ENCODE measurements at regions not wholly inside any gene's neighbourhood (a gene's known extent, or its start where the extent isn't known, plus 50 kb on each side); places are given as distances from the start of the nearest gene placed in this dataset.

DNA sequence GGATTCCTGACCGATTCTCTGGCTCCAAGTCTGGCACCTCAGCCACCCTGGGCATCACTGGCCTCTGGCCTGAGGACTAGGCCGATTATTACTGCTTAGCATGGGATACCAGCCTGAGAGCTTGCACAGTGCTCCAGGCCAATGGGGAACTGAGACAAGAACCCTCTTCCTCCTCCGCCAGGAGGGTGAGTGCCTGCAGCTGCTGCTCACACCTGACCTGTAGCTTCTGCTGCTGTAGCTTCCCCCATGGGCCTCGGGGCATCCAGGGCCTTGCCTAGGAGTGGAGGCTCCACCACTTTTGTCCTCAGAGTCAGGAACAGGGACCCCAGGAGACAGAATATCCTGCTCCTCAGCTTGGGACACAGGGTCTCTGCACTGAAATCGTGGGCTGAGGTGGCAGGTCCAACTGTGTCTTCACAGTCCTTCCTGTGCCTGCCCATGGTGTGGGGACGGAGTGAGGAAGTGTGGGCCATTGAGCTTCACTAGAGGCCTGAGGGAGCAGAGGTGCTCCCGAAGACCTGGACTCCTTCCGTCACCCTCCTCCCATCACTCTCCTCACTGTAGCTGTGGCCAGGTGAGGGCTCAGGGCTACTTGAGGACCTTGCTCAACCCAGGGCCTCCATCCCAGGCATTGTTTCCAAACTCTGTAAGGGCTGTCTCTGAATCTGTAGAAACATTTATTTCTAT, 103.8 kb downstream of the ZNF280B start:
- H3K4me1 Mint-ChIP-seq (ENCODE audit: low read depth) = no peaks in the 10 kb centered on the region
- no peak overlapping the region for H3K4me3 Mint-ChIP-seq
- H3K27me3 Mint-ChIP-seq = peaks cover 2% of the 10 kb centered on the region
- H3K27ac Mint-ChIP-seq = no peak overlapping the region
- H3K9me3 Mint-ChIP-seq (ENCODE audit: low read depth) = no peaks in the 10 kb centered on the region
- H3K36me3 Mint-ChIP-seq = no peaks in the 10 kb centered on the region

DNA sequence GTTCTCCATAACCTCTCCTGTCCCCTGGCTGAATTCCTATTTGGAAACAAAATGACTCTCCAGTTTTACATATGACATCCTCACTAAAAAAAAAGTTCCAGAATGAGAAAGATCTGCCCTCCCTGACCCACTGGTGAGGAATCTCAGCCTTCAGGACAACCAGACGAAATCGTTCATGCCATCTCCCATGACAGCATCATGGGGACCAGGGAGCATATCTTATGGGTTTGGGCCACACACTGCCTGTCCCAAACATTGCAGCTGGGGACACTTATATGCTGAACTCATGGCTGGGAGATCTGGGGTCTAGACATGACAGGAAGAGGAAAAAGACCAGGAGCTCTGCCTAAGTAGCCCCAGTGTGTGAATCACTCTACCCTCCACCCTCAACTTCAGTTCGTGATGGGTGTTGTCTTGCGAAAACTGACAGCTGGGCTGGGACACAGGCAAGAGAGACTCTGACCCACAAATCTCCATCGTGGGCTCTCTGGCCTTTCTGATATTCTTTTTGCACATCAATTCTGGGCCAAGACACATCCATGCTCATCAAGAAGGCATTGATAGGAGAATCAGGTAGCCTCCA, 102.0 kb downstream of the ZNF280B start:
- H3K9me3 Mint-ChIP-seq (ENCODE audit: low read depth) = no peaks in the 10 kb centered on the region
- no peaks in the 10 kb centered on the region for H3K36me3 Mint-ChIP-seq
- H3K27ac Mint-ChIP-seq = no peak overlapping the region
- no peaks in the 10 kb centered on the region for H3K4me1 Mint-ChIP-seq (ENCODE audit: low read depth)
- no peak overlapping the region for H3K4me3 Mint-ChIP-seq
- H3K27me3 Mint-ChIP-seq = peaks cover 2% of the 10 kb centered on the region

DNA sequence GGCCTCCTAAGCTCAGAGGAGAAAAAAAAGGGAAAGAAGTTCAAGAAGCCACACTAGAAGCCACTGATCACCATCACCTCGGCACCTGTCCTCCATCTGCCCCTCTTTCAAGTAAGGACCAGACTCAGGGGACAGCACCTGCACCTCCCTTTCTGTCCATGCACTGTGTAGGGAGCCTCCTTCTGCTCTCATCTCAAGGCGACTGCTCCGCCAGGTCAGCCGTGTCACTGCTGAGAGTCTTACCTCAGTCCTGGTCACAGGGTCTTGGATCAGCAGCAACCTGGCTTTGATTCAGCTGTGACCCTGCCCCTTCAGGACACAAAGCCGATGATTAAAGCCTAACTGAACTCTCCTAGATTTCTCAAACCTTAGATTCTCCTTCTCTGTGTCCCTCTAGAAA, 101.5 kb downstream of the ZNF280B start:
- Mint-ChIP-seq H3K4me1 (ENCODE audit: low read depth) (no peaks in the 10 kb centered on the region), H3K4me3 (no peak overlapping the region), H3K9me3 (ENCODE audit: low read depth) (no peaks in the 10 kb centered on the region), H3K27me3 (peaks cover 2% of the 10 kb centered on the region), H3K27ac (no peak overlapping the region), H3K36me3 (no peaks in the 10 kb centered on the region)

DNA sequence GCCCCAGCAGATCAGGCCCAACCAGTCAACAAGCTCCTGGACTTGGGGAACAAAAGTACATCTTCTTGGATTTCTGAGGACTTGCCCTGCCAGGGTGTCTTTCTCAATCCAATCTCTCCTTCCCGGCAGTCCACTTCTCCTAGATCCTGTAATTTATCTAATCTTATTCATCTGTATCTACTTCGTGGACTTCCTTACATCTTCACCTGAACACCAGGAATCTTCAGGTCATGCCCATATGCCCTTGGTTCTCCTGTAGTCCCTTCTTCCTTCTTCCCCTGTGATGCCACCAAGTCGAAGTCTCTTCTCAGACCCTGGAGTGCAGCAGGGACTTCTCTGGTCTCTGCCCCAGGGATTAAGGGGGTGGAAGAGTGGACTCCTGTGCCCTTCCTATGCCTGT, 100.3 kb downstream of the ZNF280B start:
- no peak overlapping the region for H3K27ac Mint-ChIP-seq
- H3K36me3 Mint-ChIP-seq = no peaks in the 10 kb centered on the region
- H3K9me3 Mint-ChIP-seq (ENCODE audit: low read depth) = no peaks in the 10 kb centered on the region
- H3K4me3 Mint-ChIP-seq = no peak overlapping the region
- H3K27me3 Mint-ChIP-seq = peaks cover 5% of the 10 kb centered on the region
- no peaks in the 10 kb centered on the region for H3K4me1 Mint-ChIP-seq (ENCODE audit: low read depth)

DNA sequence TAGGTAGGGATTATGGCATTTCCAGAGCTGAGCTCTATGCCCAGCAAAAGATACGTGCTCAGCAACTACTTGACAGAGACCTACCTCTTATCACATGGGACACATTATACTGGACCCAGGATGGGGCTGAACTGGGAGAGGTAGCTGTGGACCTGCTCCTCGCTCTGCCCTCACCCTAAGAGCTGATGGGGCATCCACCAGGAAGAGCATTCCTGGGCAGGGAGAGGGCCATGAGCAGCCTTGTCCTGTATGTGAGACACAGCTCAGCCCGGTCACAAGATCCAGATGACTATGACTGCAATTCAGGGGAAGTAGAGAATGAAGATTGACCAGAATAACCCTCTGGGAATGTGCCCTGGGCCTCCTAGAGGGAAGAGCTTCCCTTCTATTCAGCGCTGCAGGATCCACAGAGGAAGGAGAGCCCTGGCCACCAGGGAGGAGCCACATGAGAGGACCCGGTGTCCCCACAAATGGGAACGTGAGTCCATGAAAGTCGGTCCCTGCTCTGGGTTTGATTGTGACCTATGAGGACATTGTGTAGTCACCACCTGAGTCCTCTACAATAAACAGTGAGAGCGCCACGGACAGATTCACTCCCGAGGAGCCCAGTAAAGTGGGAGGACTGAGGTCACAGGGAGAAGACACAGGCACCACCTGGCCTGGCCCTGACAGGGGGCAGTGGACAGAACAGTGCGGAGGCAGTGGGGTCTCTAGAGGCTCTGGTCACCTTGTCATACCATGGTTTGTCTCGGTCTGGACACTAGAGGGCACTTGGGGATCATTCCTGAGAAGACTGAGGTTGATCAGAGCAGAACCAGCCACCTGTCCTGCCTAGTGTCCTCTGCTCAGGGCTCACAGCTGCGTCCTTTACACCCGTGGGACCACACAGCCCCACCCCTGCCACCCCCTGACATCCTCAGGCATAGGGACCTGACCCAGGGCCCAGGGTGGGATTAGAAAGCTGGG, 99.5 kb downstream of the ZNF280B start:
- Mint-ChIP-seq H3K27me3 (peaks cover 11% of the 10 kb centered on the region), H3K36me3 (no peaks in the 10 kb centered on the region), H3K4me1 (ENCODE audit: low read depth) (no peaks in the 10 kb centered on the region)

DNA sequence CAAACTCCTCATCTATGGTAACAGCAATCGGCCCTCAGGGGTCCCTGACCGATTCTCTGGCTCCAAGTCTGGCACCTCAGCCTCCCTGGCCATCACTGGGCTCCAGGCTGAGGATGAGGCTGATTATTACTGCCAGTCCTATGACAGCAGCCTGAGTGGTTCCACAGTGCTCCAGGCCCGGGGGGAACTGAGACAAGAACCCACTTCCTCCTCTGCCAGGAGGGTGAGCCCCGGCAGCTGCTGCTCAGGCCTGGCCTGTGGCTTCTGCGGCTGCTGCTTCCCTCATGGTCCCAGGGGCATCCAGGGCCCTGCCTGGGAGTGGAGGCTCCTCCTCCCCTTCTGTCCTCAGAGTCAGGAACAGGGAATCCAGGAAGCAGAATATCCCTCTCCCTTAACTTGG, 98.4 kb downstream of the ZNF280B start:
- H3K4me3 Mint-ChIP-seq = no peak overlapping the region
- H3K36me3 Mint-ChIP-seq = no peaks in the 10 kb centered on the region
- H3K9me3 Mint-ChIP-seq (ENCODE audit: low read depth) = no peaks in the 10 kb centered on the region
- no peak overlapping the region for H3K27ac Mint-ChIP-seq
- no peaks in the 10 kb centered on the region for H3K4me1 Mint-ChIP-seq (ENCODE audit: low read depth)
- H3K27me3 Mint-ChIP-seq = peaks cover 17% of the 10 kb centered on the region

More for the DNA sequence above, 99.5 kb downstream of the ZNF280B start:
- Mint-ChIP-seq H3K4me3 (no peak overlapping the region), H3K27ac (no peak overlapping the region), H3K9me3 (ENCODE audit: low read depth) (no peaks in the 10 kb centered on the region)

DNA sequence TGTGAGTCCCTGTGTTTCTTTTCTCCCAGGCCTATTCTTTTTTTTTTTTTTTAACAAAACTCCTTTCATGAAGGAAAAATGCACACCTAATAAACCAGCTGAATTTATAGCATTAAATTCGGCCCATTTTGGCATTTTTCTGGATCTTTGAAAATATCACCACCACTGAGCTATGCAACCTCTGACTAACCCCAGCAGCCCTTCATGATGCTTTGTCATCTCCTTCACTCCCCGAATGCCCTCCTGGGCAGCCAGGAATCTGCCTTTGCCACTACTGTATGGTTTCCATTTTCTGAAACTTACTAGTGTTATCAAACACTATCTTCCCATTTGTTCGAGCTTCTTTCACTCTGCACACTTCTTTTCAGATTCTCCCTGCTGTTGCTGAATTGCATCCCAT, 97.9 kb downstream of the ZNF280B start:
- peaks cover 19% of the 10 kb centered on the region for H3K27me3 Mint-ChIP-seq
- H3K4me1 Mint-ChIP-seq (ENCODE audit: low read depth) = no peaks in the 10 kb centered on the region
- no peak overlapping the region for H3K27ac Mint-ChIP-seq
- no peaks in the 10 kb centered on the region for H3K36me3 Mint-ChIP-seq
- no peaks in the 10 kb centered on the region for H3K9me3 Mint-ChIP-seq (ENCODE audit: low read depth)
- H3K4me3 Mint-ChIP-seq = no peak overlapping the region

DNA sequence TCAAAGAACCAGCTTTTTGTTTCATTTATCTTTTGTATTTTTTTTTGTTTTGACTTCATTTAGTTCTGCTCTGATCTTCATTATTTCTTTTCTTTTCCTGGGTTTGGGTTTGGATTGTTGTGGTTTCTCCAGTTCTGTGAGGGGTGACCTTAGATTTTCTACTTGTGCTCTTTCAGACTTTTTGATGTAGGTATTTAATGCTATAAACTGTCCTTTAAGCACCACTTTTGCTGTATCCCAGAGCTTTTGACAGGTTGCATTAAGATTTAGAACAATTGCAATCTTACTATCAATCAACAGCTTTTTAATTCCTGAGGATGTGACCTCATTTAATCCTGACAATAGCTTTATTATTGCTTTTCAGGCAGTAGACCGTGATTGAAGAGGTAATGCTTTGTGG, 94.3 kb downstream of the ZNF280B start:
- Mint-ChIP-seq H3K27me3 (peaks cover 31% of the 10 kb centered on the region), H3K9me3 (ENCODE audit: low read depth) (no peaks in the 10 kb centered on the region), H3K36me3 (no peaks in the 10 kb centered on the region), H3K4me1 (ENCODE audit: low read depth) (no peaks in the 10 kb centered on the region), H3K27ac (no peak overlapping the region), H3K4me3 (no peak overlapping the region)

DNA sequence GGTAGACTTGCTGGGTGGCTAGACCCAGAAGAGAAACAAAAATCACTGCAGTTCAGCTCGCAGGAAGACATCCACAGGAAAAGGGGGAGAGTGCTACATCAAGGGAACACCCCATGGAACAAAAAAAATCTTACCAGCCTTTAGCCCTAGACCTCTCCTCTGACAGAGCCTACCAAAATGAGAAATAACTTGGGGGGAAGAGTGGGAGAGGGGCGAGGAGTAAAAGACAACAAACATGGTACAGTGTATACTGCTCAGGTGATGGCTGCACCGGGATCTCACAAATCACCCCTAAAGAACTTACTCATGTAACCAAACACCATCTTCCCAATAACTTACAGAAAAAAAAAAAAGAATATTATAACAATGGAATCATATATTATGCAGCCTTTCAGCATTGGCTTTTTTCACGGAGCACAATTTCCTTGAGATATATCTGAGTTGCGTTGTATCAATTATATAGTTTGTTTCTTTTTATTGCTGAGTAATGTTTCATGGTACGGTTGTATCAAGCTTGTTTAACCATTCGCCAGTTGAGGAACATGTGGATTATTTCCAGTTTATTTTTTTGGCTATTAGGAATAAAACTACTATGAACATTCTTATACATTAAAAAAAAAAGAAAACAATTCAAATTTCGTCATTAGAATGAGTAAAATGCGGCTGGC, 90.9 kb downstream of the ZNF280B start:
- H3K4me3 Mint-ChIP-seq = no peak overlapping the region

DNA sequence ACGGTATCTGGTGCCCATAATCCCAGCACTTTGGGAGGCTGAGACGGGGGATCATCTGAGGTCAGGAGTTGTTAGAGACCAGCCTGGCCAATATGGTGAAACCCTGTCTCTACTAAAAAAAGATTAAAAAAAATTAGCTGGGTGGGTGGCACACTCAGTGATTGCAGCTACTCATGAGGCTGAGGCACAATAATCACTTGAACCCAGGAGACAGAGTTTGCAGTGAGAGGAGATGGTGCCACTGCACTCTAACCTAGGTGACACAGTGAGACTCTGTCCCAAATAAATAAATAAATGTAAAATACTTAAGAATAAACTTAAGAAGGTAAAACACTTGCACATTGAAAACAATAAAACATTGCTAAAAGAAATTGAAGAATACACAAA, 90.4 kb downstream of the ZNF280B start:
- Mint-ChIP-seq H3K27me3 (peaks cover 37% of the 10 kb centered on the region), H3K36me3 (no peaks in the 10 kb centered on the region)

More for the DNA sequence above, 90.9 kb downstream of the ZNF280B start:
- Mint-ChIP-seq H3K4me1 (ENCODE audit: low read depth) (peaks cover 1% of the 10 kb centered on the region), H3K27me3 (peaks cover 38% of the 10 kb centered on the region), H3K9me3 (ENCODE audit: low read depth) (no peaks in the 10 kb centered on the region), H3K36me3 (no peaks in the 10 kb centered on the region), H3K27ac (no peak overlapping the region)

DNA sequence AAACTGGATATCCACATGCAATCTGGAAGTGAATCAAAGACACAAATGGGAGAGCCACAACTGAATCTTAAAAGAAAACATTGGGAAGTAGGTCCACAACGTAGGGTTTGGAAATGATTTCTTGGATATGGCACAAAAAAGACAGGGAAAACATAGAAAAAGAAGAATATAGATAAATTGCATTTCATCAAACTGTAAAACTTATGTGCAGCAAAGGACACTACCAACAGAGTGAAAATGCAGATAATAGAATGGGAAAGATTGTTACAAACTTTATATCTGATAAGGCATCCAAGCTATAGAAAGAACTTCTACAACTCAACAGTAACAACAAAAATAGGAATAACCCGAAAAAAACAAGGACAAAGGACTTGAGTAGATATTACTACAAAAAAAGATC, 89.6 kb downstream of the ZNF280B start:
- no peaks in the 10 kb centered on the region for H3K9me3 Mint-ChIP-seq (ENCODE audit: low read depth)
- H3K27ac Mint-ChIP-seq = no peak overlapping the region
- H3K36me3 Mint-ChIP-seq = no peaks in the 10 kb centered on the region
- peaks cover 31% of the 10 kb centered on the region for H3K27me3 Mint-ChIP-seq
- no peak overlapping the region for H3K4me3 Mint-ChIP-seq
- peaks cover 1% of the 10 kb centered on the region for H3K4me1 Mint-ChIP-seq (ENCODE audit: low read depth)

More for the DNA sequence above, 90.4 kb downstream of the ZNF280B start:
- H3K9me3 Mint-ChIP-seq (ENCODE audit: low read depth) = no peaks in the 10 kb centered on the region
- peaks cover 1% of the 10 kb centered on the region for H3K4me1 Mint-ChIP-seq (ENCODE audit: low read depth)
- H3K27ac Mint-ChIP-seq = no peak overlapping the region
- H3K4me3 Mint-ChIP-seq = no peak overlapping the region

DNA sequence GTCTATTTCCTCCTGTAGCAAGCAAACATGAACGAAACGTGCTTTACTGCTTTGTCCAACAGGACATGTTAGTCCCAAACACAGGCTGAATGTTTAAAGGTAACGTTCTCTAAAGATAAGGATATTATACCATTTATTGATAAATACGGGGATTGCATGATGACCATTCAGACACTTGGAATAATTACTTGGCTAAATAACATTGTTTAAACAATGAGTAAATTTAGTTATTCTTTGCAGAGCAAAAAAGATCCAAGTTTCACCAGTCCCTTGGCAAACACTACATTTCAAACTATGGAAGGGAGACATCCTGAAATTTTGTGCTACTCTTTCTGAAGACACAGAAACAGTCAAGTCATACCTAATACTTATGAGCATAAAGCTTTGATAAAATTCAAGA, 88.0 kb downstream of the ZNF280B start:
- Mint-ChIP-seq H3K27me3 (peaks cover 26% of the 10 kb centered on the region), H3K4me1 (ENCODE audit: low read depth) (peaks cover 1% of the 10 kb centered on the region), H3K9me3 (ENCODE audit: low read depth) (no peaks in the 10 kb centered on the region), H3K4me3 (no peak overlapping the region), H3K27ac (no peak overlapping the region), H3K36me3 (no peaks in the 10 kb centered on the region)

DNA sequence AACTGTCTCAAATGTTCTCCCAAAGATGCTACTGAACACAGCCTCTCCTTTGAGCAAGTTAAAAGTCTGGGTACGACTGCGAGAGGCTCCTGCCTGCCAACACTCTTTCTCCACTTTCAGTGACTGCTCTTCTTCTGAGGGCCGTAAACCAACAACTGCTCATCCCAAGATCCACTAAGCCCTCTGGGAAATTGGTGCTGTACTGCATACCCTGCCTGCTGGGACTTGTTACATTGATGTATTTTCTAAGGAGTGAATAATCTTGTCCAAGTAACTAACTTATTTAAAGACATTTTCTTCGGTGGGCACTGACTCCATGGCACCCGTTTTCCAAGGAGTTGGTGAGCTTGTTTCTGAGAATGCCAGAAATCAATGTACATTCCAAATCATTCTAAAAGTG, 87.2 kb downstream of the ZNF280B start:
- Mint-ChIP-seq H3K36me3 (no peaks in the 10 kb centered on the region), H3K27me3 (peaks cover 24% of the 10 kb centered on the region), H3K4me3 (no peak overlapping the region), H3K27ac (no peak overlapping the region), H3K4me1 (ENCODE audit: low read depth) (peaks cover 1% of the 10 kb centered on the region), H3K9me3 (ENCODE audit: low read depth) (no peaks in the 10 kb centered on the region)

DNA sequence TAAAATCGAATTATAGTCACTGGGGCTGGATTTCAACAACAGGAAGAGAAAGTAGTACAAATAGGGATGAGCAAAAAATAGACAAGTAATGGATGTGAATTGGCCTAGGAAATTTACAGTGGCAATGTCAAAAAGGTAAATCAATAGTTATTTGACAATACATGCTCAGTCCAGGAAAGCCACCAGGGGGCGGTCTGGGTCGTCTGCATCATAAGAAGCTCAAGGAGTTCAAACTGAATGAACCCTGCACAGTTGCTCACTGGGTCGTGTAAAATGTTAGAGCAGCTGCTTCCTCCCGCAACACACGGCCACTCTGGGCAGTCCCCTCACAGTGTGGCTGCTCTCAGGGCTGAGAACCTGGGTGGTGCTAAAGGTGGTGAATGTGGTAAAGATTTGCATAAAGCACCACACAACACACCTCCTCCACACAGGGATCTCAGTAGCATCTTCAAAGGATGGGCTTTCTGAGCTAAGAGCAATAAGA, 85.9 kb downstream of the ZNF280B start:
- H3K4me1 Mint-ChIP-seq (ENCODE audit: low read depth) = peaks cover 1% of the 10 kb centered on the region
- no peak overlapping the region for H3K4me3 Mint-ChIP-seq
- H3K27ac Mint-ChIP-seq = no peak overlapping the region
- H3K27me3 Mint-ChIP-seq = peaks cover 16% of the 10 kb centered on the region
- H3K36me3 Mint-ChIP-seq = no peaks in the 10 kb centered on the region
- no peaks in the 10 kb centered on the region for H3K9me3 Mint-ChIP-seq (ENCODE audit: low read depth)

DNA sequence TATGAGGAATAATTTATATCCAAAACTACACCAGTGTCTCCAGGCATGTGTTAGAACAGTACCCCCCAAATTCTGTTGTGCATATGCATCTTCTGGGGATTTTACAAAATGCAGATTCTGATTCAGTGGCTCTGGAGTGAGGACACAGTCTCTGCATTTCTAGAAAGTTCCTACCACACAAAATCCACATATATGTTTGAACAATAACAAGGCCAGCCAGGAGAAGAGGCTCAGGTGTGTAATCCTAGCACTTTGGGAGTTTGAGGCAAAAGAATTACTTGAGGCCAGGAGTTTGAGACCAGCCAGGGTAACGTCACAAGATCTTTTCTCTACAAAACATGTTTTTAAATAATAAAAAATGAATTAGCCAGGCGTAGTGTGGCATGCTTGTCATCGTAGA, 84.9 kb downstream of the ZNF280B start:
- Mint-ChIP-seq H3K27me3 (peaks cover 16% of the 10 kb centered on the region), H3K27ac (no peak overlapping the region), H3K4me3 (no peak overlapping the region), H3K36me3 (no peaks in the 10 kb centered on the region), H3K4me1 (ENCODE audit: low read depth) (peaks cover 1% of the 10 kb centered on the region), H3K9me3 (ENCODE audit: low read depth) (no peaks in the 10 kb centered on the region)

All from activated naive CD8-positive, alpha-beta T cell (primary cell).